ENCODE measurements at regions not wholly inside any gene's neighbourhood (a gene's known extent, or its start where the extent isn't known, plus 50 kb on each side); places are given as distances from the start of the nearest gene placed in this dataset.

DNA sequence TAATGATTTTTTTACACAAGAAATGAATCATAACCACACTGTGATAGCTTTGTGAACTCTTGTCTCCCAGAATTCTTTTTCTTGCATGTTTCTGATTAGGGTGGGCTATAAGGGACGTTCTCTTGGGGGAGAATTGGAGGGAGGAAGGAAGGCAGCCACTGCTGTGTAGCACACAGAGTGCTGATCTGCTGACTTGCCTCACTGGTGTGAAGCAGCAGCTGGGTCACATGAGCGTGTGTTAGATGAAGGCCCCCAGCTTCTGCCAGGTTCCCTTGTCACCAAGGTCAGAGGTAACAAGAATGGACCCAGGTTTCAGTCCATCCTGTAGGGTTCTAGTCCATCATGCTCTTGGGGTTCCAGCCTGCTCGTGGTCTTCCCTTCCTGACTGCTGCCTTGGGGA lies 107.4 kb upstream of the GLI2 start:
- no peak overlapping the region for H3K9ac ChIP-seq (ENCODE audit: low read length)
- no peaks in the 10 kb centered on the region for H4K20me1 ChIP-seq (ENCODE audit: insufficient read depth, low read length)
- H3K27ac ChIP-seq (ENCODE audit: low read depth, low read length, poor library complexity, severe bottlenecking), result no peak overlapping the region
- H3K4me2 ChIP-seq (ENCODE audit: low read length), result no peak overlapping the region
- H3K27me3 ChIP-seq (ENCODE audit: insufficient read depth, low read length), result no peaks in the 10 kb centered on the region
- no peaks in the 10 kb centered on the region for H3K36me3 ChIP-seq (ENCODE audit: insufficient read depth, low read length)
- H3K79me2 ChIP-seq (ENCODE audit: insufficient read depth, low read length), result no peaks in the 10 kb centered on the region
- TF ChIP-seq, protein P1, sequence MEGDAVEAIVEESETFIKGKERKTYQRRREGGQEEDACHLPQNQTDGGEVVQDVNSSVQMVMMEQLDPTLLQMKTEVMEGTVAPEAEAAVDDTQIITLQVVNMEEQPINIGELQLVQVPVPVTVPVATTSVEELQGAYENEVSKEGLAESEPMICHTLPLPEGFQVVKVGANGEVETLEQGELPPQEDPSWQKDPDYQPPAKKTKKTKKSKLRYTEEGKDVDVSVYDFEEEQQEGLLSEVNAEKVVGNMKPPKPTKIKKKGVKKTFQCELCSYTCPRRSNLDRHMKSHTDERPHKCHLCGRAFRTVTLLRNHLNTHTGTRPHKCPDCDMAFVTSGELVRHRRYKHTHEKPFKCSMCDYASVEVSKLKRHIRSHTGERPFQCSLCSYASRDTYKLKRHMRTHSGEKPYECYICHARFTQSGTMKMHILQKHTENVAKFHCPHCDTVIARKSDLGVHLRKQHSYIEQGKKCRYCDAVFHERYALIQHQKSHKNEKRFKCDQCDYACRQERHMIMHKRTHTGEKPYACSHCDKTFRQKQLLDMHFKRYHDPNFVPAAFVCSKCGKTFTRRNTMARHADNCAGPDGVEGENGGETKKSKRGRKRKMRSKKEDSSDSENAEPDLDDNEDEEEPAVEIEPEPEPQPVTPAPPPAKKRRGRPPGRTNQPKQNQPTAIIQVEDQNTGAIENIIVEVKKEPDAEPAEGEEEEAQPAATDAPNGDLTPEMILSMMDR (IDR thresholded peaks at IDR 0.05; ENCODE audit: low read length), result no peak
- TF ChIP-seq EZH2 (IDR thresholded peaks at IDR 0.05; ENCODE audit: borderline replicate concordance, low read length), result no peak
- H3F3A ChIP-seq (ENCODE audit: insufficient read depth, low read length), result no peaks in the 10 kb centered on the region
- no peaks in the 10 kb centered on the region for H3K9me2 ChIP-seq (ENCODE audit: low read depth, low read length)
- H3K9me3 ChIP-seq (ENCODE audit: low read length), result no peaks in the 10 kb centered on the region
- no peaks in the 10 kb centered on the region for H3K4me1 ChIP-seq (ENCODE audit: insufficient read depth, low read length, severe bottlenecking)
- no peak overlapping the region for H2AFZ ChIP-seq (ENCODE audit: low read length)
- no peak overlapping the region for H3K4me3 ChIP-seq (ENCODE audit: low read depth, low read length, poor library complexity, severe bottlenecking)

DNA sequence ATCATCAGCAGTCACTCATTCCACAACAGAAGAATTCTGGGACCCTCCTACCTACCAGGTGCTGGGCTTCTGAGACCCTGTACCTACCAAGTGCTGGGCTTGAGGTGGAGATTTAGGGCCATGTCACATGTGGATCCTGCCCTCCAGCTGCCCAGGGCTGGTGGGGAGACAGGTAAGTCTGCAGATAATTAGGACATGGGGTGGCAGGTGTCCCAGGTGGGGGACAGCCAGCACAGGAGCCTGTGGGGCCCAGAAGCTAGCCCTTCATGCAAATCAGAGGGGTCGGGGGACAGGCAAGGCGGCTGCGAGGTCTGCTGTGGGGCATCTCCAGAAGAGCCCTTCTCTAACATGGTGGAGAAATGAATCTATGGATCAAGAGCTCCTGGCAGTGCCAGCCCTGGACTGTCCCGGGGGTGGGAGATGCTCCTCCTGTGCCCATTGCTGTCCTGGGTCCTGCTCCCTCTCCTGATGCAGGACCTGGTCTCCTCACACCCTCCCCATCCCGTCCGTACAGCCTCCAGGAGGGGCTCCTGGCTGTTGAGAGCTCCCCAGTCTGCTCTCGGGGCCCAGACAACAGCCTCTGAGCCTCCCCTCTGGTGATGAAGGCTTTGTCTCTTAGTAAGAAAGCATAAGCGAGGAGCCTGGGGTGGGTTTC lies 106.3 kb upstream of the GLI2 start:
- no peak for TF ChIP-seq EZH2 (IDR thresholded peaks at IDR 0.05; ENCODE audit: borderline replicate concordance, low read length)
- TF ChIP-seq, protein P1 (IDR thresholded peaks at IDR 0.05; ENCODE audit: low read length), result no peak
- H3K27ac ChIP-seq (ENCODE audit: low read depth, low read length, poor library complexity, severe bottlenecking), result no peak overlapping the region
- H3K9me3 ChIP-seq (ENCODE audit: low read length), result no peaks in the 10 kb centered on the region
- no peaks in the 10 kb centered on the region for H3K79me2 ChIP-seq (ENCODE audit: insufficient read depth, low read length)
- H2AFZ ChIP-seq (ENCODE audit: low read length), result no peak overlapping the region
- H4K20me1 ChIP-seq (ENCODE audit: insufficient read depth, low read length), result no peaks in the 10 kb centered on the region
- no peak overlapping the region for H3K9ac ChIP-seq (ENCODE audit: low read length)
- no peak overlapping the region for H3K4me3 ChIP-seq (ENCODE audit: low read depth, low read length, poor library complexity, severe bottlenecking)
- H3K27me3 ChIP-seq (ENCODE audit: insufficient read depth, low read length), result no peaks in the 10 kb centered on the region
- H3K4me2 ChIP-seq (ENCODE audit: low read length), result no peak overlapping the region
- no peaks in the 10 kb centered on the region for H3F3A ChIP-seq (ENCODE audit: insufficient read depth, low read length)
- no peaks in the 10 kb centered on the region for H3K4me1 ChIP-seq (ENCODE audit: insufficient read depth, low read length, severe bottlenecking)
- no peaks in the 10 kb centered on the region for H3K36me3 ChIP-seq (ENCODE audit: insufficient read depth, low read length)
- no peaks in the 10 kb centered on the region for H3K9me2 ChIP-seq (ENCODE audit: low read depth, low read length)

DNA sequence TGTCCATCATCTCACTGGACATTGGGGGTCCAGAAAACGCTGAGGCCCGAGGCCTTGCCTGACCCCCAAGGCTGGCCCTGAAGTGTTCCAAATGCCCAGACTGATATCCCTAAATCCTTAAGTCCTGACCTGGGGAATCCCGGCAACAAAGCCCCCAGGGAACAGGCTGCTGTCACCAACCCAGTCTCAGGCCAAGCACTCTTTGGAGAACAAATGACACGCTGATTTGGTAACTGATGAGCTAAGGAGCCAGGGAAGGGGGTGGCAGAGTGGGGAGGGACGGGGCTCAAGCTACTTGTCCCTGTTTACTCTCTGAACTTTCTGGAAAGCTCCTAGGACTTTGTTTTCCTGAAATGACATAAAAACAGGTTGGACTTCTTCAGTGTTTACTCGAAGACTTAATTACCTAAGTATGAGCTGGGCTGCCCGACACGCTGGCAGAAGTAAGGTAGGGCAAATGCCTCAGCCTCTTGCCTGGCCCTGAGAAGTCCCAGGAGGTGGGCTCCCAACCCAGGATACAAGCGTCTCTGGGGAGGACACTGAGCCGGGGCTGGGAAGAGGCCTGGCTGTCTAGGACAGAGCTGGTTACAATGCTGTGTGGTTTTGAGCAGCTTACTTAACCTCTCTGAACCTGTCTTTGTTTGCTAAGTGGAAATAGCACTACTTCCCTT lies 105.5 kb upstream of the GLI2 start:
- Histone ChIP-seq H3K9ac (ENCODE audit: low read length) (no peak overlapping the region), H3K4me1 (ENCODE audit: insufficient read depth, low read length, severe bottlenecking) (no peaks in the 10 kb centered on the region), H3K4me2 (ENCODE audit: low read length) (no peak overlapping the region), H4K20me1 (ENCODE audit: insufficient read depth, low read length) (no peaks in the 10 kb centered on the region), H3F3A (ENCODE audit: insufficient read depth, low read length) (no peaks in the 10 kb centered on the region), H3K9me2 (ENCODE audit: low read depth, low read length) (no peaks in the 10 kb centered on the region), H3K79me2 (ENCODE audit: insufficient read depth, low read length) (no peaks in the 10 kb centered on the region), H3K27me3 (ENCODE audit: insufficient read depth, low read length) (no peaks in the 10 kb centered on the region), H3K36me3 (ENCODE audit: insufficient read depth, low read length) (no peaks in the 10 kb centered on the region), H3K4me3 (ENCODE audit: low read depth, low read length, poor library complexity, severe bottlenecking) (no peak overlapping the region), H3K27ac (ENCODE audit: low read depth, low read length, poor library complexity, severe bottlenecking) (no peak overlapping the region), H3K9me3 (ENCODE audit: low read length) (no peaks in the 10 kb centered on the region), H2AFZ (ENCODE audit: low read length) (no peak overlapping the region)
- no peak for TF ChIP-seq EZH2 (IDR thresholded peaks at IDR 0.05; ENCODE audit: borderline replicate concordance, low read length)
- TF ChIP-seq, protein P1 (IDR thresholded peaks at IDR 0.05; ENCODE audit: low read length), result no peak

Measured in OCI-LY1 (cell line).